ENCODE measurements at regions not wholly inside any gene's neighbourhood (a gene's known extent, or its start where the extent isn't known, plus 50 kb on each side); places are given as distances from the start of the nearest gene placed in this dataset.

- Histone ChIP-seq H3K4me3 (no peak overlapping the region), H3K27ac (no peak overlapping the region), H3K27me3 (peaks cover 0 to 24% (median 0%) of the 10 kb centered on the region in 9 donors), H3K9me3 (no peaks in the 10 kb centered on the region), H3K4me1 (peaks cover 0 to 4% (median 0%) of the 10 kb centered on the region in 12 donors), H3K36me3 (no peaks in the 10 kb centered on the region)
- DNase-seq (no peak), ATAC-seq (no peak)
- 70 to 81% (median 74%) methylated on average over 6 of the region's 6 CpGs for WGBS, 4 donors
- intact Hi-C loops (cut with DNase I), result no loop called here
- TF ChIP-seq POLR2A (IDR thresholded peaks at IDR 0.05) (no peak), CTCF (IDR thresholded peaks at IDR 0.05) (no peak)
Observed at GRCh38 chr11:134569195-134569594, 157.2 kb upstream of the B3GAT1 start.

- TF ChIP-seq CTCF (IDR thresholded peaks at IDR 0.05) (no peak), POLR2A (IDR thresholded peaks at IDR 0.05) (no peak)
- Histone ChIP-seq H3K4me3 (no peak overlapping the region), H3K4me1 (no peaks in the 10 kb centered on the region), H3K36me3 (no peaks in the 10 kb centered on the region), H3K27ac (no peak overlapping the region), H3K9me3 (no peaks in the 10 kb centered on the region), H3K27me3 (peaks cover 0 to 40% (median 0%) of the 10 kb centered on the region in 9 donors)
- WGBS, 4 donors, result 54 to 69% (median 66%) methylated on average over 4 of the region's 4 CpGs
- DNase-seq, result no peak
- ATAC-seq, result no peak
- intact Hi-C loops (cut with DNase I), result no loop called here
Observed at GRCh38 chr11:134566311-134566710, 154.3 kb upstream of the B3GAT1 start.

- H3K27me3 ChIP-seq, result peaks cover 0 to 35% (median 0%) of the 10 kb centered on the region in 9 donors
- H3K4me1 ChIP-seq, result no peaks in the 10 kb centered on the region
- TF ChIP-seq POLR2A (IDR thresholded peaks at IDR 0.05) (no peak), CTCF (IDR thresholded peaks at IDR 0.05) (no peak)
- no peaks in the 10 kb centered on the region for H3K36me3 ChIP-seq
- intact Hi-C loops (cut with DNase I), result no loop called here
- DNase-seq (no peak), ATAC-seq (no peak)
- H3K9me3 ChIP-seq, result no peaks in the 10 kb centered on the region
- no peak overlapping the region for H3K27ac ChIP-seq
- H3K4me3 ChIP-seq, result no peak overlapping the region
- WGBS, 4 donors, result 68 to 84% (median 74%) methylated on average over 12 of the region's 12 CpGs
Observed at GRCh38 chr11:134565343-134565891, 153.4 kb upstream of the B3GAT1 start.

GRCh38 chr11:134564472-134565200, 152.6 kb upstream of the B3GAT1 start:
- no peak for ATAC-seq
- no peak for DNase-seq
- Histone ChIP-seq H3K4me3 (no peak overlapping the region), H3K36me3 (no peaks in the 10 kb centered on the region), H3K27me3 (peaks cover 0 to 43% (median 0%) of the 10 kb centered on the region in 9 donors), H3K27ac (no peak overlapping the region), H3K9me3 (no peaks in the 10 kb centered on the region), H3K4me1 (no peaks in the 10 kb centered on the region)
- no peak for TF ChIP-seq POLR2A (IDR thresholded peaks at IDR 0.05)
- no peak for TF ChIP-seq CTCF (IDR thresholded peaks at IDR 0.05)
- intact Hi-C loops (cut with DNase I), result no loop called here
- WGBS, 4 donors, result 81 to 87% (median 85%) methylated on average over 6 of the region's 6 CpGs

All from heart left ventricle (tissue), 16 donors.